ENCODE measurements at regions not wholly inside any gene's neighbourhood (a gene's known extent, or its start where the extent isn't known, plus 50 kb on each side); places are given as distances from the start of the nearest gene placed in this dataset.

- Histone ChIP-seq H3K9me3 (no peaks in the 10 kb centered on the region), H3K27ac (no peak overlapping the region), H3K4me1 (no peaks in the 10 kb centered on the region), H3K4me3 (no peak overlapping the region), H3K36me3 (no peaks in the 10 kb centered on the region), H3K27me3 (no peaks in the 10 kb centered on the region)
- TF ChIP-seq POLR2A (IDR thresholded peaks at IDR 0.05) (no peak), CTCF (IDR thresholded peaks at IDR 0.05) (no peak), POLR2AphosphoS5 (IDR thresholded peaks at IDR 0.05) (no peak), EP300 (IDR thresholded peaks at IDR 0.05) (no peak)
- intact Hi-C loops (cut with DNase I; ENCODE audit: low total_unique reads): no loop called here
- DNase-seq: no peak
- 57 to 73% (median 68%) methylated on average over 2 of the region's 2 CpGs for WGBS, 5 donors
These were observed 818.1 kb downstream of the SLC4A3 start for GRCh38 chr2:220445429-220446105.

GRCh38 chr2:220446106-220446712 lies 818.8 kb downstream of the SLC4A3 start:
- Histone ChIP-seq H3K4me1 (no peaks in the 10 kb centered on the region), H3K4me3 (no peak overlapping the region), H3K36me3 (no peaks in the 10 kb centered on the region), H3K27me3 (no peaks in the 10 kb centered on the region), H3K9me3 (no peaks in the 10 kb centered on the region), H3K27ac (no peak overlapping the region)
- no peak for DNase-seq
- WGBS, 5 donors: 84 to 85% (median 84%) methylated on average over 8 of the region's 8 CpGs
- TF ChIP-seq CTCF (IDR thresholded peaks at IDR 0.05) (no peak), POLR2A (IDR thresholded peaks at IDR 0.05) (no peak), EP300 (IDR thresholded peaks at IDR 0.05) (no peak), POLR2AphosphoS5 (IDR thresholded peaks at IDR 0.05) (no peak)
- intact Hi-C loops (cut with DNase I; ENCODE audit: low total_unique reads): no loop called here

- no peak for TF ChIP-seq CTCF (IDR thresholded peaks at IDR 0.05)
- no peak for TF ChIP-seq EP300 (IDR thresholded peaks at IDR 0.05)
- H3K27ac ChIP-seq: no peak overlapping the region
- H3K36me3 ChIP-seq: no peaks in the 10 kb centered on the region
- H3K9me3 ChIP-seq: no peaks in the 10 kb centered on the region
- no peak overlapping the region for H3K4me3 ChIP-seq
- H3K27me3 ChIP-seq: no peaks in the 10 kb centered on the region
- no peaks in the 10 kb centered on the region for H3K4me1 ChIP-seq
- no peak for DNase-seq
- 60 to 80% (median 75%) methylated on average over 2 of the region's 2 CpGs for WGBS, 5 donors
- intact Hi-C loops (cut with DNase I; ENCODE audit: low total_unique reads): no loop called here
These were observed 823.4 kb downstream of the SLC4A3 start for GRCh38 chr2:220450846-220451245.

- TF ChIP-seq EP300 (IDR thresholded peaks at IDR 0.05) (no peak), CTCF (IDR thresholded peaks at IDR 0.05) (no peak), POLR2A (IDR thresholded peaks at IDR 0.05) (no peak), POLR2AphosphoS5 (IDR thresholded peaks at IDR 0.05) (no peak)
- intact Hi-C loops (cut with DNase I; ENCODE audit: low total_unique reads): no loop called here
- H3K27me3 ChIP-seq: no peaks in the 10 kb centered on the region
- no peaks in the 10 kb centered on the region for H3K9me3 ChIP-seq
- no peaks in the 10 kb centered on the region for H3K36me3 ChIP-seq
- WGBS, 5 donors: 69 to 85% (median 77%) methylated on average over 2 to 3 of the region's 3 CpGs
- no peak overlapping the region for H3K27ac ChIP-seq
- no peaks in the 10 kb centered on the region for H3K4me1 ChIP-seq
- no peak overlapping the region for H3K4me3 ChIP-seq
- no peak for DNase-seq
These were observed 824.0 kb downstream of the SLC4A3 start for GRCh38 chr2:220451438-220451837.
